ENCODE measurements at regions not wholly inside any gene's neighbourhood (a gene's known extent, or its start where the extent isn't known, plus 50 kb on each side); places are given as distances from the start of the nearest gene placed in this dataset.

DNA sequence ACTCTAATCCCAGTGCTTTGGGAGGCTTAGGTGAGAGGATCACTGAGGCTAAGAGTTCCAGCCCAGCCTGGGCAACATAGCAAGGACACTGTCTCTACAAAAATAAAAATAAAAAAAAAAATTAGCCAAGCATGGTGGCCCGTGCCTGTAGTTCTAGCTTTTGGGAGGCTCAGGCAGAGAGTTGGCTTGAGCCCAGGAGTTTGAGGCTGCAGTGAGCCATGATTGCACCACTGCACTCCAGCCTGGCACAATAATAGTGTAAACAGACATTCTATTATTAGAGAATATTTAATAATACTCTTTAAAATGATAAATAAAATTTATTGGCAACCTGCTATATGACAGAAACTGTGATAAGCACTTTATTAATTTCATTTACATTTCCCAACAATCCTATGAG is 908.9 kb downstream of the TUSC7 start:
- TF ChIP-seq SP1 (IDR thresholded peaks at IDR 0.05; ENCODE audit: low read depth, low read length) (no peak), POLR2A (IDR thresholded peaks at IDR 0.05; ENCODE audit: control extremely low read depth in 1 of 2, low read depth in 2 of 2, low read length in 2 of 2) (no peak), CEBPB (IDR thresholded peaks at IDR 0.05; ENCODE audit: low read depth, low read length) (no peak), SAP30 (IDR thresholded peaks at IDR 0.05; ENCODE audit: insufficient read depth, insufficient replicate concordance, low read length) (no peak), SUZ12 (IDR thresholded peaks at IDR 0.05; ENCODE audit: low read length) (no peak), RFX5 (IDR thresholded peaks at IDR 0.05; ENCODE audit: borderline replicate concordance, low read depth, low read length) (no peak), YY1 (IDR thresholded peaks at IDR 0.05; ENCODE audit: low read depth, low read length) (no peak), TBP (IDR thresholded peaks at IDR 0.05; ENCODE audit: low read depth, low read length) (no peak)
- TF ChIP-seq, protein P1, sequence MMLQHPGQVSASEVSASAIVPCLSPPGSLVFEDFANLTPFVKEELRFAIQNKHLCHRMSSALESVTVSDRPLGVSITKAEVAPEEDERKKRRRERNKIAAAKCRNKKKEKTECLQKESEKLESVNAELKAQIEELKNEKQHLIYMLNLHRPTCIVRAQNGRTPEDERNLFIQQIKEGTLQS (IDR thresholded peaks at IDR 0.05; ENCODE audit: insufficient read depth, low read depth, low read length): no peak
